ENCODE measurements at regions not wholly inside any gene's neighbourhood (a gene's known extent, or its start where the extent isn't known, plus 50 kb on each side); places are given as distances from the start of the nearest gene placed in this dataset.

GRCh38 chr15:39296955-39297354 is 283.9 kb upstream of the THBS1 start:
- no peaks in the 10 kb centered on the region for H3K36me3 ChIP-seq
- no peaks in the 10 kb centered on the region for H3K27me3 ChIP-seq
- no peak overlapping the region for H3K4me3 ChIP-seq
- TF ChIP-seq POLR2AphosphoS5 (IDR thresholded peaks at IDR 0.05; ENCODE audit: insufficient read depth in 1 of 2, low read depth in 1 of 2) (no peak), CTCF (IDR thresholded peaks at IDR 0.05) (no peak), POLR2A (IDR thresholded peaks at IDR 0.05) (no peak)
- DNase-seq (ENCODE audit: extremely low spot score in 2 of 2): no peak
- intact Hi-C loops (cut with DNase I): no loop called here
- peaks cover 13% of the 10 kb centered on the region for H3K4me1 ChIP-seq
- no peak overlapping the region for H3K27ac ChIP-seq
- H3K9me3 ChIP-seq: no peaks in the 10 kb centered on the region

GRCh38 chr15:39298271-39298962 is 282.5 kb upstream of the THBS1 start:
- Histone ChIP-seq H3K4me1 (peaks cover 13% of the 10 kb centered on the region), H3K36me3 (no peaks in the 10 kb centered on the region), H3K4me3 (no peak overlapping the region), H3K27ac (no peak overlapping the region), H3K27me3 (no peaks in the 10 kb centered on the region), H3K9me3 (no peaks in the 10 kb centered on the region)
- intact Hi-C loops (cut with DNase I): no loop called here
- TF ChIP-seq POLR2AphosphoS5 (IDR thresholded peaks at IDR 0.05; ENCODE audit: insufficient read depth in 1 of 2, low read depth in 1 of 2) (no peak), POLR2A (IDR thresholded peaks at IDR 0.05) (no peak), CTCF (IDR thresholded peaks at IDR 0.05) (no peak)
- DNase-seq (ENCODE audit: extremely low spot score in 2 of 2): no peak

DNA sequence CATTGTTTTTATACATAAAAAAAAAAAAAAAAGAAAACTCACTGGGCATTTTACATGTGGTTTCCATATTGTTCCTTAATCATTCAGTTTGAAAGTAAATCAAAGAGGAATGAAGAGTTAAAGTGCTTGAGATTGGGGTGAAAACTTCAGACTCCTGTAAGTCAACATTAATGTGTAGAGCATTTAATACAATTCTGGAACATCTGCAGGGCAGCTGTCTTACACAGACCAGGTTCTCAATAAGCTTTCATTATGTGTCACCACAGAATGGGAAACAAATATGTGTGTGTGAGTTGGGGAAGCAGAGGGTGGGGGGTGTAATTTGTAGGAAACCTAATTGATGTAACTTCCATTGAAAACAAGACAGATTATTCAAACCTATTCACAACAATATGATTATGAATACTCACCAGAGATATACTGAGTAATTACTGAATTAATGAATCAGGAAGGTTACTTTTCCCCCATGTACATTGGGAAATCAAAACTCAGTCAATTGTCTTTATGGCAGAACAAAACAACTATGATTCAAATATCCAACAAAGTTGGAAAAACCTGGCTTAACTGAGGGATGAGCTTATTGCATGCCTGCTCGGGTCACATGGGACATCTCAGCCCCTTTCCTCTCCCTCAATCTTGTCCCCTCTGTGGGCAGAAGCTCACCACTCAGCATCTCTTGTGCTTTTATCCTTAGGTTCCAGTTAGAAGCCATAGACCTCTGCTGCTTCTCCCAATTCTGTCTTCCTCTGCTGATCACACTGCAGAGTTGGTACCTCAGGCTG is 281.2 kb upstream of the THBS1 start:
- Histone ChIP-seq H3K27ac (no peak overlapping the region), H3K9me3 (no peaks in the 10 kb centered on the region), H3K27me3 (no peaks in the 10 kb centered on the region), H3K4me3 (no peak overlapping the region), H3K4me1 (peaks cover 23% of the 10 kb centered on the region), H3K36me3 (no peaks in the 10 kb centered on the region)
- DNase-seq (ENCODE audit: extremely low spot score in 2 of 2): no peak
- no peak for TF ChIP-seq POLR2AphosphoS5 (IDR thresholded peaks at IDR 0.05; ENCODE audit: insufficient read depth in 1 of 2, low read depth in 1 of 2)
- TF ChIP-seq CTCF (IDR thresholded peaks at IDR 0.05): no peak
- no peak for TF ChIP-seq POLR2A (IDR thresholded peaks at IDR 0.05)
- intact Hi-C loops (cut with DNase I): no loop called here

DNA sequence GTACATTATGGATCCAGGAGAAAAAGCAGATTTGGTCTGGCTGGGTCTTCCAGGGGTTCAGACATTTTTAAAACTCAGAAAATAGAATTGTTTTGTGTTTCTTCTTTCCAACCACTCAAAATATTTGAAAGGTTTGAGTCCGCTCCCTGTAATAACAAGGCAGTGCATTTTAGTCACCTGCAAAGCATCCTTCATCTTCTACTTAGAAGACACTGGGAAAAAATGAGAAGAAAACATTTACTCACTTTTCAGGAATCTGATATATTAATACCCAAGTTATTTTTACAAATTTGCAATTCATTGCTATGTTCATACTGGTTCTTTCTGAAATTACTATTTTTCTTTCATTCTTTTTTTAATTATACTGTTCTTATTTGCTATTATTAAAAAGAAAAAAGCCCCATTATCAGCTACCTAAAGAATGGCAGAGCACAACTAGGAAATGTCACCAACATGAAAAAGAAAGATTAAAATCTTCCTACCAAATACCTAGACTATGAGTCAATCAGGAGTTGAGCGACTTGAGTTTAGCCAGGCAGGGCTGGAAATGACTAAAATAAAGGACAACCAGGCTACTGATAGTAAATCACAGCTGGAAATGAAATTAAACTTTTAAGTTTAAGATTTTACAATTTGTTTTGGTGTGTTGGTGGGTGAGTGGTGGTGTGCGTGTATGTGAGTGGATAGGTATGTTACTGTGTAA is 280.3 kb upstream of the THBS1 start:
- intact Hi-C loops (cut with DNase I): no loop called here
- no peak overlapping the region for H3K4me3 ChIP-seq
- no peak for TF ChIP-seq POLR2A (IDR thresholded peaks at IDR 0.05)
- TF ChIP-seq POLR2AphosphoS5 (IDR thresholded peaks at IDR 0.05; ENCODE audit: insufficient read depth in 1 of 2, low read depth in 1 of 2): no peak
- no peak for TF ChIP-seq CTCF (IDR thresholded peaks at IDR 0.05)
- H3K9me3 ChIP-seq: no peaks in the 10 kb centered on the region
- H3K4me1 ChIP-seq: peaks cover 24% of the 10 kb centered on the region
- peak overlapping the region; percentile 60 for H3K27ac ChIP-seq
- DNase-seq (ENCODE audit: extremely low spot score in 2 of 2): no peak
- H3K36me3 ChIP-seq: no peaks in the 10 kb centered on the region
- no peaks in the 10 kb centered on the region for H3K27me3 ChIP-seq

Data from vagina (tissue), 2 donors.